HG02885 (cell line): ENCODE measurements at regions not wholly inside any gene's neighbourhood (a gene's known extent, or its start where the extent isn't known, plus 50 kb on each side); places are given as distances from the start of the nearest gene placed in this dataset.

Source experiments
- ATAC-seq: cut with Tn5 transposase; IDR thresholded peaks from one replicate; pipeline ENCODE4 v1.9.1; 2021; ENCODE audit warnings: mild to moderate bottlenecking; ENCODE audit not compliant: unreplicated experiment, poor library complexity

DNA sequence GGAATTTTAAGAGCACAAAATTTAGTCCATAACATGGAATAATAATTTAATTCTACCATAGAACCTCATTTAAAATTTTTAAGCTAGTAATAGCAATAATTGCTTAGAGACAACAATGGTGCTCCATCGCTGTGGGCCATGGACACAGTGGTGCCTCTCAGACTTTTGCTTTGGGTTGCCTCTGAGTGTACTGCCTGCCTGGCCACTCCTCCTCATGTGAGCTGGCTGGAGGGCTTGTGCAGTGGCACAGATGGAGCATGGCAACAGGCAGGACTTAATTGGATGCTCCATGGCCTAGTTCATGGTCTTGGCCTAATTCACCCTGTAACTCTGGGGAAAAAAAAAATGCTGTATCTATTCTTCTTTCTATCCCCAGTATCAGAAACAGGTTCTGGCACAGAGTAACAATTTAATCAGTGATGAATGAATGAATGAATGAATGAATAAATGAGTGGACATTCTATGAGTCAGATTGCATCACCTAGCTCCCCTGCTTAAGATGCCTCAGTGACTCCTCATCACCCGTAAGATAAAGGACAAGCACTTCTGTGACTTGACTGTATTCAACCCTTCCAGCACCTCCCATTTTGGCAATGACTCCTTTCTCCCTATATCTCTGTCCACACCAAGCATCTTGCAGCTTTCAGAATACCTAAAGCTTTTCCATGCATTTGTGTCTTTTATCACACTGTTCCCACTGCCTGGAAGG, 211.8 kb upstream of the SLC14A2 start:
- ATAC-seq = no peak

DNA sequence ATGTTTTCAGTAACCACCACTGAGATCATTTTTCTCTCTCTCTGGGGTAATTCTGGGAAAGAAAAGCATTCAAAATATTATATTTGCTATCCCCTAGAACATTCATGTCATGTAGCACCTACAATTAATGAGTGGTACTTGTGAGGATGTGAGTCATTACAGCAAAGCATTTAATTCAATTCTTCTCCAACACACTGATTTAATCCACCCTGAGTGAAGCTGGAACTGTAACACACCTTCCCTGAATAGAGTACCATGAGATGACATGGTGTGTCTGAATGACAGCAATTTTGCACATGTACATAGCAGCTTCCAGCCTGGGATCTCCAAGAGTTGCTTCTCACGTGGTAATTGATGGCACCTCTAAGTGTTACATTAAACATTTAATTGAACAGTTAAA, 207.1 kb upstream of the SLC14A2 start:
- ATAC-seq = no peak

DNA sequence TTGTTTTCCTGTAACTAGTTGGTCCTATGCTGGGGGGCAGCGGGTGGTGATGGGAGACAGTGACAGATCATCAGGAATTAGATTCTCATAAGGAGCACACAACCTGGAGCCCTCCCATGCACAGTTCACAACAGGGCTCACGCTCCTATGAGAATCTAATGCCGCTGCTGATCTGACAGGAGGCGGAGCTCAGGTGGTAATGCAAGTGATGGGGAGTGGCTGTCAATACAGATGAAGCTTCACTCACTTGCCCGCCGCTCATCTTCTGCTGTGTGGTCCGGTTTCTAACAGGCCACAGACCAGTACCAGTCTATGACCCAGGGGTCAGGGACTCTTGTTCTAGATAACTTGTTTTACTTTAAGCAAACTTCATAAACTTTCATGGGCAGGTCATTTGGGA, 205.3 kb upstream of the SLC14A2 start:
- no peak for ATAC-seq

DNA sequence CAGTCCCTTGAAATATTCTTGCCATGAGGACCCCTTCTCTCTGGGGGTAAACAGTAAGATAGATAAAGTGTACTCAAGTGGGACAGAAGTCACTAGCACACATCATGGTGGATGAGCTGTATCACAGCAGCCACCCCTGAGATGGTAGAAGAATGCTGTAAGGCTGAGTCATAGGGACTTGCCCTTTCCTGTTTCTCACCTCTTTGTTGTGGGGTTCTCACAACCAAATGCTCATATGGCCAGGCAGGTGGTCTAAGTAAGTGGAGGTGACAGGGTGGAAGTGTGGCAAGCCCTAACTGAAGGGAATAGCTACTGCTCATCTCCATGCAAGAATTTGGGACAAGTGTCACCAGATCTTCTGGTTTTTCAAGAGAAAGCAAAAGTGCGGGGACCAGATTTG, 202.7 kb upstream of the SLC14A2 start:
- ATAC-seq = no peak

DNA sequence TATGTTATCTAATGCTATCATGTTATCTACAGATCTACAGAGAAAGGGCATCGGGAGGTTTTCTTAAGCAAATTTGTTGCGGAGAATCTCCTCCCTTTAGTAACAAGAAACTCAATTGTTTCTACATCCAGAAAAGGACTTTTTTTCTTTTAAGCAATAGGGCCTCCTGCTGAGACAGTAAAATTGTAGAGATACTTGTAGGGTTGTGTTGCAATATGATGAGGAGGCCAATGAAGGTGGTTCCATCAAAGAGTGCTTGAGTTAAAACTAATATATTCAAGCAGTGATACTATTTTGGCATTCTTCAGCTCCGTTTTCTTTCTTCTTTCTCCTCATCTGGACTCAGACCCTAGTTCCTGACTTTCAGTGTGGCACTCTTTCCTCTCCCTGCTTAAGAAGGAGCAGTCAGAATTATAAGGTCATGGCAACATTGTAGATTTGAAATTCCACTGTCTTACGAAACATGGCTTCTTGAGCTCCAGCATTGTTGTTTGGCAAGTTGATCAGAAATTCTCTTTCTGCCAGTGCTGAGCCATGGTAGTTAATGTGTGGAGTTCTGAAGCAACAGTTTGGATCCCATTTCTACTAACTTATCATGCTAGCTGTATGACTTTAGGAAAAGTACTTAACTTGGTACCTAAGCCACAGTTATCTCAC, 202.0 kb upstream of the SLC14A2 start:
- no peak for ATAC-seq

DNA sequence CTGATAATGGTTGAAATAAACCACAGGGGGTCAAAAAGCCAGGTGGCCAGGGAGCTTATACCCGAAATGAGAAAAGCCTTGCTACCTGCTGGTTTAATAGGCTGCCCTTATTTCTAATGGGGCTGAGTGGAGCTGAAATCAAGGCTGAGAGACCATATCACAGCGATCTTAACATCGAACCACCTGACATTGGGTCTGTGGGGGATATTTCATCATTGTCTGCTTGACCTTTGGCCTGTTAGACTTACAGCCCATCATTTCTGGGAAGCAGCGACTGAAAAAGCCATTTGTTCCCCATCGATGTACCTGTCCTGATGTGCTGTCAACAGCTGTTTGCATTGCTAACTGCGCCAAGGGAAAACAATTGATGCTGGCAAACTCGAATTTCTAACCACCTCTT, 199.7 kb upstream of the SLC14A2 start:
- no peak for ATAC-seq

DNA sequence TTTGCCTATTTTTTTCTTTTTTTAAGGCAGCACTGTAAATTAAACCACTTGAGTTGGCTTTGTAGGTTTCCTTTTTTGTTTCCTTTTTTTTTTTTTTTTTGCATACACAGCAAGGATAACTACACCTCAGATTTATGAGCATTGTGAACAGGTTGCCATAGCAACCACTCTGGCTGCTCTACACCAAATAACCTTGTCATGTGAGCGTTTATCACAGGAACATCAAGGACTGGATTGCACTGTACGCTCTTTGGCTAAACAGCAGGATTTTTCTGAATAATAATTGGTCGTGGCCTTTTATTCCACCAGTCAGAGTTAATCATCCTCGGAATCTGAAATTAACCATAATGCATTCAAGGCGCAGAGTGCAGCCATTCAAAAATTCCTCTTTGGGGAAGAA, 199.1 kb upstream of the SLC14A2 start:
- ATAC-seq = no peak

DNA sequence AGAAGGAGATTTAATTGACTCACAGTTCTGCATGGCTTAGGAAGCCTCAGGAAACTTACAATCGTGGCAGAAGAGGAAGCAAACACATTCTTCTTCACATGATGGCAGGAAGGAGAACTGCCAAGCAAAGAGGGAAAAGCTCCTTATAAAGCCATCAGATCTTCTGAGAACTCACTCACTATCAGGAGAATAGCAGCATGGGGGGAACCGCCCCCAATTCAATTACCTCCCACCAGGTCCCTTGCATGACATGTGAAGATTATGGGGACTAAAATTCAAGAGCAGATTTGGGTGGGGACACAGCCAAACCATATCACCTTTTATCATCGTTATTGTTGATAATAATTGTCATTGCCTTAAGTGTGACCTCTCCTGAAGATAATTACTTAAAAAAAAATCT, 197.9 kb upstream of the SLC14A2 start:
- no peak for ATAC-seq

DNA sequence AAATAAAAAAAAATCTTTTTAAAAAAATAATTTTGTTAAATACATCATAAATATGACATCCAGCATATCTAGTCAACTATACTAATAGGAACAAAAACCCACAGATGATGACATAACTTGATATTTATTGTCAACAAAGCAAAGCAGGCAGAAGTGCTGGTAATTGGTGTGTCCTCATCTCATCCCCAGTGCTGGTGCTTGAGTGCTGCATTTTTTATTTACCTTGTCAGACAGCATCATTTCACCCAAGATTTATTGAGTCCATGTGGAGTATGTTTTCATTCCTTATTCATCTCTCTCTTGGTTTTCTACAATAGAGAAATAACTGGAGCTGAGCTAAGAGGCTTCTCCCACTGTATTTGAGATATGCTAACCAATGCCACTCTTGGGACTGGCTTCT, 191.6 kb upstream of the SLC14A2 start:
- ATAC-seq = no peak

DNA sequence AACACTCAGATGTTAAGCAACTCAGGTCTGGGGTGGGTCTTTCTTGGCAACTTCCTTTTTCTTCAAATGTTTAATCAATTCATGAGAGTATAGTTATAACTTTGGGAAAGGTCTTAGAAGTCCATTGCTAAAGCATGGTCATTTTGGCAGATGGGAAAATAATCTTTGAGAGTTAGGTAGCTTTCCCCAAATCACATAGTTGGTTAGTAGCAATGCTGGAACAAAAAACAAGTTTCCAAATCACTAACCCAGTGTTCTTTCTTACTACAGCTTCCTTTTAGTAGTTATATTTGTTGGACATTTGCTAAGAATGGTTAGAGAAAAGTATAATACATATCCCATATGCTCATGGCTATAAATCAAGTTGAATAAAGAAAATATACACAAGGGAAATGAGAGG, 185.2 kb upstream of the SLC14A2 start:
- ATAC-seq = no peak

DNA sequence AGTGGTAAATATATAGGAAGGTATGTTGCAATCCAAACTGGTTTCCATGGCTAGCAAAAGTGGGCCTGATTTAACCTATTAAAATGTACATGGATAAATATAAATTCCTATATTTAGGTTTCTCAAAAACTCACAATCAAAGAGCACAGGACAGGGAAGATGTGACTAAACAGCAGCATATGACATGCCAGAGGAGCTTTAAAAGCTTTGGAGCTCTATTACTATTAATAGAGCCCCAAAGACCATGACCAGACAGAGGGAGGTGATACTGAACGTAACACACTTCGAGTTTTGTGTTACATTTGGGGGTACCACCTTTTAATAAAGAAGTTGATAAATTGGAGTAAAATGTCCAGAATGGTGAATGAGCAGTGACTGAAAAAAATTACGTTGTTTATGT, 179.5 kb upstream of the SLC14A2 start:
- no peak for ATAC-seq

DNA sequence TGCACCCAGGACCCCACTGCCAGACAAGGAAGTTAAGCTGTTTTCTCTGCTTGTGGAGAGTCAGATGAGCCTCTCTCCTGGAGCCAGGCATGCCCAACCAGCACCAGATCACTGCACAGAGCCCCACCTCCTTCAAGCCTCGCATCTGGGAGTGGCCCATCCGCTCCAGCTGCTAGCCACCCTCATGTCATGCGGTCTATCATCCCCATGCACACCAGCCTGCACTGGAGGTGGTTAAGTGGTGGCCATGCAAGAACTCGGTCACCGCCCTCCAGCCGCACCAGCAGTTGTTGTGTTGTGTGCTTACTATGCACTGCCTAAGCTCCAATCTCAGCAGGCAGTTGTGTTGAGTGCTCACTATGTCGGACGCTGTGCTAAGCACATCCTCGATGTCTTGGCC, 177.9 kb upstream of the SLC14A2 start:
- no peak for ATAC-seq

DNA sequence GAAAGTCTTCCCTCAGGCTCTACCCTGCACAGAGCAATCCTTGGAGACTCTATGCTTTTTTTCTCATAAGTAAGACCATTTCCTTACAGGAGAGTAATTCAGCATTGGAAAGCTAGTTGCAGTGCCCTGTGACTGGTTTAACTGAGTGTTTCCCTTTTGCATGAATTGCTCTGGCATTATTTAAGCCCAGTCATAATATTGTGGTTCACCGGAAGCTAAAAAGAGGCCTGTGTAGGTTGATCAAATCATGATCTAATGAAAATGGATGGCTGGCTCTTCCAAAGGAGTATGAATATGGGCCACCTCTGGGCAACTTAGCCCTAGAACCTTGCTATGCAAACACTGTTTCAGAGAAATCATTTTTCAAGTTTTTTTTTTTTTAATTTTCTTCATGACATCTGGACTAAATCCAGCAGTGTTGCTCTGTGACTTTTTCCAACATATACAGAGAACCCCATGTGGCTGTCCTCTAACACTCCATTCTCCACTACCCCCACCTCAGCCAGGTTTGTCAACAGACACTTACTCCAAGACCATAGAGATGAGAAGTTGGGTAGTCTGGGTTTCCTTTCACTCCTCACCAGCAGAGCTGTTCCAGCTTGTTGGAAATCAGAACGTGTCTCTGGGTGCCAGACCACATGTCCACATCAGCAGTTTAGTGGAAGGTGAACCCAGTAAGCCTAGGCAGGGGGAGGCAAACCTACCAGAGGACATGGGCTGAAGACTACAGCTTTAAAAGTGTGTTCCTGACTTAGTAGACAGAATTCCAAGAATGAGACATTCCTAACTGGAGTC, 175.2 kb upstream of the SLC14A2 start:
- no peak for ATAC-seq

DNA sequence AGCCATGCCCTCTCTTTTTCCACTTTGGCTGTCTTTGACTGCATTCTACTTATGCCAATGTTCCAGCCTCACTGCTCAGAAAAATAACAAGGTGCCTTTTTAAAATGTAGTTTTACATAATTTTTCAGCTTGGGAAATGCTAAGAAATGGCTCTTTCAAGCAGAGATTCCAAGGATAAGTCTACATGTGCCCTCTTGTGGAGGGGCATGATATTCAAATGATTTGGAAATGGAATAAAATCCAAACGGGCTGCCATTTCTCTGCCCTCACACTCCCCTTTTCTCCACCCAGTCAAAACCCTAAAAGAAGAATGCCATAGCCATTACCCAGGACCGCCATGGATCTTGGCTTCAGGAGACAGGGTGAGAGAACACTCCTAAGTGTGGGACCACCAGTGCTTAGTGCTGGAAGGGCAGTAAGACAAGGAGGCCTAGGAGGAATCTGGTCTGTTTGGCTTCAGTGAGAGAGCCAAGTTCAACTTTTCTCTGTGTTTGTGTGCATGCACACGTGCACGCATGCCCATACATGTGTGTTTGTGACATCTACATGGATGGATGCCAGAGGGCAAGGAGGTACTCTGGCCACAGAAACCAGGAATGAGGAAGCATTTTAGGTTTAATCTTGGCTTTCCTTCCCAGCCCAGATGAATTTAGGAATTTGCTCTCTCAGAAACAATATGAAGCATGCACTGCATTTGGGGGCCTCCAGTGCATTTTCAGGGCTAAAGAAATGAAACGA, 174.0 kb upstream of the SLC14A2 start:
- no peak for ATAC-seq

DNA sequence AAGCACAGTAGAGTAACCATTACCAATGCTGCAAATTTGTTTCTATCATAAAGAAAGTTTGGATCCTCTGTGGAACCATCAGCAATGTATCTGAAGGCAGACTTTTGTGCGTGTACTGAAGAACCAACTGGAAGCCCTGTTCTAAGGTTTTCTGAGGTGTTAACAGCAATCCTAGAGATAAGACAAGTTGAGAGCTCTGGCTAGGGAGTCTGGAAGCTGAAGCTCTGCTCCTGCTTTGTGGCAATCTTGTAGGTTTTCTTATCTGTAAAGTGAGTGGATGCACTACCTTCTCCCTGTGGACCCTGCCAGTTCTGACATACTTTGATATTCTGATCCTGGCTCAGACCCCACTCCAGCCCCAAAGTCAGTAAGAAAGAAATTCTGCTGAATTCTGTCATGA, 171.2 kb upstream of the SLC14A2 start:
- ATAC-seq = no peak

DNA sequence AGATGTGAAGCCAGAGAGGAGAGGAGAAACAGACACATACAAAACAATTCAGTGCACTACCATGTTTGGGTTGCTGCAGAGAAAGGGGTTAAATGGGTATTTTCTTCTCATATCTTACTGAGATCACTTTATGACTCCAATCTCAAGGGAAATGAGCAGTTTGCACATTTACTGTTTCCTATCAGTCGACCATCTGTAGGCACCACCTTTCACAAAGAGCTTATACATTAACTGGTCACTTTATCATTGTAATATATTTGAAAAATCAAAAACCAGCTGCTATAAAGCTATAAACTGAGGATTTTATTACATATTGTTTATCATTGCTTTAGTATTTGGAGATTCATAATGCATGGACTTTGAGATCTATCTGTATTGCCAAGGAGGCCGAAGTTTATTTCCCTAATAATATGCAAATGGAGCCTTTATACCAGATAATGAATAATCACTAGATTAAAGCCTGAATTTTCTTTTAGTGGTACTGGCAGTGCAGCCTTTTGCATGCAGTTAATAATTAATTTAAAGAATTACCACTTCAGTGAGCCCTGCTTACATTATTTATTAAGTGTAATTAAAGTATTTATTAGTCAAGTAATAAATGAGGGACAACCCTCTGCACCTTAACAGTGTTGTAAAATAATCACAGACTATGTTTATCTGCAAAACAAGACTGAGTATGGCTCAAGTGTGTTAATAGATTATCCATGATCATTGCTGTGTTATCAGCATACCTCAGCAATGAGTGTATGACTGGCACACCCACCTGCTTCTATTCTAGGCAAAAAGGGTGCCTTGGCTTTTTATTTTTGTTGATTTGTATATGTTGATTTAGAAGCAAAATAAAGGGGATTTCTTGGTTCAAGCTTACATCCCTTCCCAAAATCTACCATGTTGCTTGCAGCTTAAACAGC, 167.7 kb upstream of the SLC14A2 start:
- ATAC-seq = no peak

DNA sequence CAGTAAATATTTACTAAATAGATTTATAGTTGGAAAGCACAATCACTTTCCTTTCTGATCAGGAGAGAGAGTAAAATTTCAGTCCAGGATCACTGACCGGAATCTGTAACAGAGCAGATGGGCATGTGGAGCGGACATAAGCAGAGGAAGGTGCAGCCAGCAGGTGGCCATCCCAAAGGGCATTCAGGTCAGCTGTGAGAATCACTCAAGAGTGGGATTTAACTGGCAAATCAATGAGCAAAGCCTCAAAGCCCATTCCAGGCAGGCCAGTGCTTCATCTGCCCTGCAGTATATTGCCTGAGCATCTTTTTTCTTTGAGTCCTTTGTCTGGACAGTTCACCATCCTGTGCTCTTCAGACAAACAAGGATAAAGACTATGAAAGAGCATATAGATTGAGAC, 166.4 kb upstream of the SLC14A2 start:
- ATAC-seq = no peak

DNA sequence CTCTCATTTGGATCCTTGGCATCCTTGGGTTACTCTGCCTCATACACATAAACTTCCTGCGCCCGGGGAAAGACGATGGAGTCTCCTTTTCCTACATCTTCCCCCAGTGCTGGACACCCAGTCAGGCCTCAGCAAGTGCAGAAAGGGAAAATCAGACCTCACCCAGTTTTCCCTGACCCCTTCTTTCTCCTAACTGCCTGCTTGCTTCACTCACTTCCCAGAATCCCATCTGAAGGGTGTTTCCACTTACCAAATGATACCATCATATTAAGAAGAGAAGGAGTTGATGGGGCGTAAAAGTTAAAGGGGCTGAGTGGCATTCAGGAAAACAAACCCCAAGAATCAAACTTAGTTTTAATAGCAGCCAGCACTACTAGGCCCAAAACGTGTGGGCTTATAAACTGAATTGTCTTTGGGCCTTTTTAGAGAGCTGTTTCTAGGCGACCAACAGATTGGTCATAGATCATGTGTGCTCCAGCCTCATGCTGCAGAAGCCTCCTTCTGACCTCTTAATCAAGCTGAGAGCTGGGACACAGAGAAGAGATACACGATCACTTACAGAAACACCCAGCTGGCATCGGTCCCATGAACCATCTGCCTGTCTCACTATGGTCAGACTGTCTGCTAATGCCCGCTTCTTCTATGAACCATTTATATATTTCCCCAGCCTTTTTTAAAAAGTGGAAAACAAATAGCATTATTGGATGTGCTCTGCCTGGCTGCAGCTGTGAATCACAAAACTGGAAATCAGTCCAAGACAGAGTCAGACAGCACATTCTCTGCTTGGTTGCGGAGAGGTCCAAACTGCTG, 165.7 kb upstream of the SLC14A2 start:
- ATAC-seq = no peak
